GM12864 (cell line): ENCODE measurements at regions not wholly inside any gene's neighbourhood (a gene's known extent, or its start where the extent isn't known, plus 50 kb on each side); places are given as distances from the start of the nearest gene placed in this dataset.
"Not testable (repeated sequence)": the region's sequence is repeated elsewhere in the genome, so short reads cannot be mapped to it uniquely, and the experiment has no call there.

Experiments
- DNase-seq: peaks from one replicate; pipeline ENCODE4 v3.0.0-alpha.2; 2011; ENCODE audit warnings: low read depth
- H3K4me3 ChIP-seq: 2 replicates; pipeline ENCODE4 v1.5.1; 2011; ENCODE audit warnings: mild to moderate bottlenecking, low read depth, low read length, control low read depth
- CTCF ChIP-seq: IDR thresholded peaks from 2 replicates; pipeline ENCODE4 v1.5.1; 2011; ENCODE audit warnings: low read depth, mild to moderate bottlenecking, moderate library complexity, low read length, control low read depth, inconsistent platforms; ENCODE audit errors: missing control alignments

DNA sequence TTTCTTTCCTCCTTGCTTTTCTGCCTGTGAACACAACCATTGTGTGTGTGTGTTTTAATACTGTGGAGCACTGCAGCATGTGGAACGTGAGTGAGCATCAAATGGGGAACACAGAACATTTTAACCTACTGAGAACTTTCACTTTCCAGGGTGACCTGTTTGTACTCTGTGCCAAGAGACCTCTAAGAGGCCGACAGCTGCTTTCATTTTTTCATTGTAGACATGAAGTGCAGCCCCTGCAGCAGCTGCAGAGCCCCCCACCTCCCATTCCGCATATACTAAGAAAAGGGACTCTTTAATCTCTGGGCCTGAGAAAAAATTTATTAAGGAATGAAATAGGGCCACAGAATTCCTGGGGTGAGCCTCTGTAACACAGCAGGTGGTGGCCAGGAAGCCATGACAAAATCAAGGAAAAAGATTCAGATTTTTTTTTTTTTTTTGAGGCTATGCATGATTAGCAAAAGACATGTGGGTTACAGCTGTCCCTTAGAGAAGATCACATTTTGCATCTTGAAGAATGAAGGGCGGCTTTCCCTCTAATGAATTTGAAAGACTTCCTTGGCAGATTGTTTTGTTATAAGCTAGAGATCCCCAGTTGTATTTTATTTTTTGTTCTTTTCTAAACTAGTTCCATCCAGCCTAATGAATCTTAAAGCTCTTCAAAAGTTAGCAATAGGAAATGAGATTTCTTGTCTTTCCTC lies 503.4 kb downstream of the CD109 start:
- no peak overlapping the region for H3K4me3 ChIP-seq
- TF ChIP-seq CTCF, result no peak
- no peak for DNase-seq

DNA sequence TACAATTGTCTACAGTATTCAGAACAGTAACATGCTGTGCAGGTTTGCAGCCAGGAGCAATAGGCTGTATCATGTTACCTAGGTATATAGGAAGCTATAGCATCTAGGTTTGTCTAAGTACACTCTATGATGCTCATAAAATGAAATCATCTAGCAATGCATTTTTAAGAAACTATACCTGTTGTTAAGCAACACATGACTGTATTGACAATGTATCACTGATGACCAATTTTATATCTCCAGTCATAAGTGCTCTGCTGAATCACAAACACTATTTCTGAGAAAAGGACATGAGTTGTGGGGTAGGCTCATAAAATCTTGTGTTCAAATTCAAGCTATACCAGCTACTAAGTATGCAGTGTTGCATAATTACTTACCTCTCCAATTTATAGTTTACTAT lies 501.3 kb downstream of the CD109 start:
- no peak overlapping the region for H3K4me3 ChIP-seq
- no peak for DNase-seq

GRCh38 chr6:74187811-74188210 lies 491.8 kb downstream of the CD109 start:
- no peak overlapping the region for H3K4me3 ChIP-seq
- DNase-seq, result no peak
- no peak for TF ChIP-seq CTCF

More for the DNA sequence above, 501.3 kb downstream of the CD109 start:
- TF ChIP-seq CTCF, result no peak

- H3K4me3 ChIP-seq, result no peak overlapping the region
- TF ChIP-seq CTCF, result no peak
- DNase-seq, result no peak
Observed at GRCh38 chr6:74182992-74183391, 487.0 kb downstream of the CD109 start.

DNA sequence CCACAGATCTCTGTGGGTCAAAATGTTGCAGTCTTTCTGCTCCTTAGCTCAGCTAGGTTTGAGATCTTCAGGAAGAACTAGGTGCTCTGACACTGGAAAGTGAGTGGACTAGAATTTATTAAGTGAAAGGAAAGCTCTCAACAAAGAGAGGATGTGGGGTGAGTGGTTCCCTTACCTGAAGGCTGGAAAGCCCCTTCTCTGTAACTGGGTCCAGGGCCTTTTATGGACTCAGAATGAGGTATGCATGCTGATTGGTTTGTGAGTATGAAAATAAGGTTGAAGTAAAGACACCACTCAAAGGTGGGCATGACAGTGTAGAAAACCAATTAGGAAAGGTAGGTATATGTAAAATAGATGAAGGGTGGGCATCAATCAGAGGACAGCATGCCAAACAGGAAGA lies 485.5 kb downstream of the CD109 start:
- no peak overlapping the region for H3K4me3 ChIP-seq
- TF ChIP-seq CTCF, result no peak
- DNase-seq, result no peak

GRCh38 chr6:74177506-74177905 lies 481.5 kb downstream of the CD109 start:
- DNase-seq, result no peak

GRCh38 chr6:74170550-74170949 lies 474.5 kb downstream of the CD109 start:
- DNase-seq, H3K4me3 ChIP-seq: not testable (repeated sequence)

More at GRCh38 chr6:74177506-74177905, 481.5 kb downstream of the CD109 start:
- H3K4me3 ChIP-seq, result no peak overlapping the region
- TF ChIP-seq CTCF, result no peak
